ENCODE measurements at regions not wholly inside any gene's neighbourhood (a gene's known extent, or its start where the extent isn't known, plus 50 kb on each side); places are given as distances from the start of the nearest gene placed in this dataset.

- peak; percentile 39 for DNase-seq (ENCODE audit: low spot score)
- TF ChIP-seq, protein P1, sequence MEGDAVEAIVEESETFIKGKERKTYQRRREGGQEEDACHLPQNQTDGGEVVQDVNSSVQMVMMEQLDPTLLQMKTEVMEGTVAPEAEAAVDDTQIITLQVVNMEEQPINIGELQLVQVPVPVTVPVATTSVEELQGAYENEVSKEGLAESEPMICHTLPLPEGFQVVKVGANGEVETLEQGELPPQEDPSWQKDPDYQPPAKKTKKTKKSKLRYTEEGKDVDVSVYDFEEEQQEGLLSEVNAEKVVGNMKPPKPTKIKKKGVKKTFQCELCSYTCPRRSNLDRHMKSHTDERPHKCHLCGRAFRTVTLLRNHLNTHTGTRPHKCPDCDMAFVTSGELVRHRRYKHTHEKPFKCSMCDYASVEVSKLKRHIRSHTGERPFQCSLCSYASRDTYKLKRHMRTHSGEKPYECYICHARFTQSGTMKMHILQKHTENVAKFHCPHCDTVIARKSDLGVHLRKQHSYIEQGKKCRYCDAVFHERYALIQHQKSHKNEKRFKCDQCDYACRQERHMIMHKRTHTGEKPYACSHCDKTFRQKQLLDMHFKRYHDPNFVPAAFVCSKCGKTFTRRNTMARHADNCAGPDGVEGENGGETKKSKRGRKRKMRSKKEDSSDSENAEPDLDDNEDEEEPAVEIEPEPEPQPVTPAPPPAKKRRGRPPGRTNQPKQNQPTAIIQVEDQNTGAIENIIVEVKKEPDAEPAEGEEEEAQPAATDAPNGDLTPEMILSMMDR (IDR thresholded peaks at IDR 0.05; ENCODE audit: extremely low read depth, missing control alignments): no peak
These were observed 230.5 kb upstream of the TMEM229A start for GRCh38 chr7:124263232-124263827.

DNA sequence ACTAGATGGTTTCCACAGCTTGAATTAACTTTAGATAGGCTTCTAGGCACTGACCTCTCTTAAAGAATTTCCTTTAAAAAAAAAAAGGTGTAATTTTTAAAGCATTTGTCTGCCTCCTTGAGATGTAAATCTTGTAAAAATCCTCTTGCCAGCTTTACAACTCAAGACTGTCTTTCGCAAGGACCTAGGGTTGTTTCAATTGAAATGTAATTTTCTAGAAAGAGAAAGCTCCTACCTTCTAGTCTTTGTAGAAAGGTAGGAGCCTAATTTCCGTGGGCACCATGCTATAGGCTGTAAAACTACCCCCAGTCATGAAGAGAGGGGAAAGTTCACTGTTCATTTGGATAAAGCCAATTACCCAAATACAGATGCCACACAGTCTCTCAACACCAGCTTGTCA, 228.8 kb upstream of the TMEM229A start:
- TF ChIP-seq, protein P1 (IDR thresholded peaks at IDR 0.05; ENCODE audit: extremely low read depth, missing control alignments): no peak
- no peak for DNase-seq (ENCODE audit: low spot score)

DNA sequence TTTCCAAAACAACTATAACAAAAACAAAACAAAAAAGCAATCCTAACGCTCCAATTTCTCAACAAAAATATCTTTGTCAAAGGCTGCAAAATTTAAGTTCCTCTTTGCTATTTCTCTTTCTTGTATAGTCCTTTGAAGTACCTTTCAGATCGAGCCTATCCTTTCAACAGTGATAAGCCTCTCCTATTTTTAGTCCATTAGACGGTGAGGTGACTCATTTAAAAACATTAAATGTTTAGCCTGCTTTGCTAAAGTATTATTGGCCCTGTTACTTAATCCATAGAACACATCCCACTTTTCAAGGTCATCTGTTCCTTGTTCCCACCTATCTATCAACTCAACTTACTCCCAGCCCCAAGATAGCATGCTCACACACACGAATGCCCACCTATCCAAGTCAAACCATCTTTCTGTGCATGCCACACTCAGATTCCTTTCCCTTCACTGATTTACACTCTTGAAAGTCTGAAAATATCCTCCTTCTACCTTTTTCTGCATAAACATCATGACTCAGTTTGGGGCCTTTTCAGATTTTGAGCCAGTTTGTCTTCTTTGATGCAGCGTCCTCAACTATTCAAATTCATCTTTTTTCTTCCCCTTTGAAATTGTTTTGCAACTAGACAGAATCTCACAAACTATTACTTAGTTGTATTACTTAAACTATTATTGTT, 224.9 kb upstream of the TMEM229A start:
- peak; percentile 9 for DNase-seq (ENCODE audit: low spot score)
- TF ChIP-seq, protein P1 (IDR thresholded peaks at IDR 0.05; ENCODE audit: extremely low read depth, missing control alignments): no peak

DNA sequence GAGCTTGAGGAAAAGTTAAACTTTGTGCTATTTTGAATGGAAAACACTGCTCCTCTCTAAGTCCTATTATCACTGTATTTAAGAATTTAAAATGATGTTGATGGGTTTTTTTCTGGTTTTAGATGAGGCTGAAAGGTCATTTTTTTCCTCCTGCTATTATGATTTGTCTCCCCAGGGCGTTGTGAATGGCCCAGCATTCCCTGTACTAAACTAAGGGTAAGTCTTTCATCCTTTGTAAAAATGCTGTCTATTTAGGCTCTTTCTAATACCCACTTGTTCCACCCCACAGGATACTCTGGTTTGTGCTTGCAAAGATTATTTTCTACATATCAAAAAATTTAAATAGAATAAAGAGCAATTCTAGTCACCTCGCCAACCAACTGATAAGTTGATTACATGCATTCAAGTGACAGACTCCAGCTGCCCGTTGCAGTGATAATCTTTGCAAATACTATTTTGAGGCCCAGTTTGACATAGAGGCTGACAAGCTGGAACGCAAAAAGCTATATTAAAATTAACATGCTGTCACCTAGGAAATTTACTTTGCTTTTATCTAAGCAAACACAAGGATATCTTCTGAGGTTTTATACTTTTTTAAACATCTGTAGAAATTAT, 222.3 kb upstream of the TMEM229A start:
- TF ChIP-seq, protein P1 (IDR thresholded peaks at IDR 0.05; ENCODE audit: extremely low read depth, missing control alignments): no peak
- no peak for DNase-seq (ENCODE audit: low spot score)

DNA sequence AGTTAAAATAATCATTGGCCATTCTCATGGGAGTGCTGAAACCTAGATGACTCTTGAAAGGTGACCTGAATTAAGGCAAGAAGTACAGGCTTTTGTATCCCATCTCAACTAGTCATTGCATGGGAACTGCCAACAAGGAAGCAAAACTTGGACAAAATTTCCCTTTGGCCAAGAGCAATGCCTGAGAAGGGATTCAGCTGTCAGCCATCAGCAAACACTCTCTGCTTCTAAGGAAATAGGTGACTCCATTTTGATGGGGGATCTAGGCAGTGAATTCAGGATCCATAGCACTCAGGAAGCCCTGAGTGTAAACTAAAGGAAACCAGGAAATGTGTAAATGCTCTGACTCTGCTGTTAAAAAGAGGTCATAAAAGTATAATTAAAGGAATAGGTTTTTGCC, 221.5 kb upstream of the TMEM229A start:
- no peak for DNase-seq (ENCODE audit: low spot score)

DNA sequence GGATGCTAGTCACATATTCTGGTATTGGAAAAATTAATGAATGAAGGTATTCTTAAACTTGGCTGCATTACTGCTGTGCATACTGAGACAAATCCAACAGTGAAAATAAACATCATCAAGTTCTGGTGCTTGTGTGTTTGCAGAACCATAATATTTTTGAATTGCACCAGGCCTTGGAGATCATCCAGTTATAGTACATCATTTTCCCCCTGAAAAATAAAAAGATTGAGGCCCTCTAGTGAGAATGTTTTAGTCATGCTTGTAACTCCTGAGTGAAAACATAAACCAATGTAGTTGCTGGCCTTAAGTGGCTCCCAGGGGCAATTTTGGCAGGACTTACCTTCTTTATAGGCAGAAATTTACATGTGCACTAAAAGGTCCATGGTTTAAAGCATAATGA, 218.8 kb upstream of the TMEM229A start:
- no peak for DNase-seq (ENCODE audit: low spot score)
- TF ChIP-seq, protein P1 (IDR thresholded peaks at IDR 0.05; ENCODE audit: extremely low read depth, missing control alignments): no peak

More for the DNA sequence above, 221.5 kb upstream of the TMEM229A start:
- TF ChIP-seq, protein P1 (IDR thresholded peaks at IDR 0.05; ENCODE audit: extremely low read depth, missing control alignments): no peak

GRCh38 chr7:124250297-124251034, 217.6 kb upstream of the TMEM229A start:
- no peak for DNase-seq (ENCODE audit: low spot score)
- TF ChIP-seq, protein P1 (IDR thresholded peaks at IDR 0.05; ENCODE audit: extremely low read depth, missing control alignments): no peak
